H9 (cell line): ENCODE measurements at regions not wholly inside any gene's neighbourhood (a gene's known extent, or its start where the extent isn't known, plus 50 kb on each side); places are given as distances from the start of the nearest gene placed in this dataset.

Source experiments
- DNase-seq: peaks from one replicate; pipeline ENCODE4 v3.0.0-alpha.2; 2017
- H2AFZ ChIP-seq: one replicate; pipeline ENCODE4 v1.6.1; 2013; ENCODE audit warnings: mild to moderate bottlenecking, low read length, control low read depth, moderate library complexity
- H2AK5ac ChIP-seq: 2 replicates; pipeline ENCODE4 v1.6.1; 2013; ENCODE audit warnings: low read length, control low read depth, mixed read lengths; ENCODE audit not compliant: insufficient read length
- H2BK120ac ChIP-seq: one replicate; pipeline ENCODE4 v1.6.1; 2013; ENCODE audit warnings: low read depth, mild to moderate bottlenecking, low read length, control low read depth, inconsistent platforms; ENCODE audit not compliant: poor library complexity, severe bottlenecking
- H2BK12ac ChIP-seq: 2 replicates; pipeline ENCODE4 v1.6.1; 2013; ENCODE audit warnings: low read length, control low read depth, mixed read lengths, low read depth; ENCODE audit not compliant: insufficient read length
- H2BK15ac ChIP-seq: 2 replicates; pipeline ENCODE4 v1.6.1; 2013; ENCODE audit warnings: low read depth, low read length, control low read depth
- H2BK20ac ChIP-seq: one replicate; pipeline ENCODE4 v1.6.1; 2013; ENCODE audit warnings: low read depth, mild to moderate bottlenecking, low read length, control low read depth, inconsistent platforms; ENCODE audit not compliant: poor library complexity, severe bottlenecking
- H2BK5ac ChIP-seq: 2 replicates; pipeline ENCODE4 v1.6.1; 2013; ENCODE audit warnings: low read length, control low read depth, mixed read lengths; ENCODE audit not compliant: insufficient read length
- H3K14ac ChIP-seq: 2 replicates; pipeline ENCODE4 v1.6.1; 2013; ENCODE audit warnings: low read length, control low read depth; ENCODE audit not compliant: insufficient read depth
- H3K18ac ChIP-seq: 2 replicates; pipeline ENCODE4 v1.6.1; 2013; ENCODE audit warnings: low read depth, mild to moderate bottlenecking, mixed read lengths, low read length, control low read depth; ENCODE audit not compliant: insufficient read length
- H3K23ac ChIP-seq: 2 replicates; pipeline ENCODE4 v1.6.1; 2013; ENCODE audit warnings: low read length, control low read depth, mixed read lengths, low read depth; ENCODE audit not compliant: insufficient read length
- H3K23me2 ChIP-seq: 2 replicates; pipeline ENCODE4 v1.6.1; 2013; ENCODE audit warnings: low read depth, mild to moderate bottlenecking, mixed read lengths, low read length, control low read depth; ENCODE audit not compliant: insufficient read length, poor library complexity, severe bottlenecking
- H3K27ac ChIP-seq: 2 replicates; pipeline ENCODE4 v1.5.1; 2013; ENCODE audit warnings: low read length, control low read depth, mixed read lengths, low read depth; ENCODE audit not compliant: insufficient read length
- H3K27me3 ChIP-seq: 2 replicates; pipeline ENCODE4 v1.6.1; 2013; ENCODE audit warnings: low read length, control low read depth, inconsistent platforms; ENCODE audit not compliant: insufficient read depth
- H3K4ac ChIP-seq: 2 replicates; pipeline ENCODE4 v1.6.1; 2013; ENCODE audit warnings: low read depth, mild to moderate bottlenecking, control low read depth, inconsistent platforms, low read length, moderate library complexity
- H3K4me1 ChIP-seq: 2 replicates; pipeline ENCODE4 v1.6.1; 2013; ENCODE audit warnings: low read length, control low read depth, inconsistent platforms; ENCODE audit not compliant: insufficient read depth
- H3K4me2 ChIP-seq: 2 replicates; pipeline ENCODE4 v1.6.1; 2013; ENCODE audit warnings: low read length, control low read depth, mixed read lengths; ENCODE audit not compliant: insufficient read length, insufficient read depth
- H3K56ac ChIP-seq: 2 replicates; pipeline ENCODE4 v1.6.1; 2013; ENCODE audit warnings: low read depth, mild to moderate bottlenecking, mixed read lengths, low read length, control low read depth; ENCODE audit not compliant: insufficient read length
- H3K79me1 ChIP-seq: 2 replicates; pipeline ENCODE4 v1.6.1; 2013; ENCODE audit warnings: low read depth, mild to moderate bottlenecking, moderate library complexity, low read length, control low read depth, inconsistent platforms; ENCODE audit not compliant: insufficient read depth, poor library complexity, severe bottlenecking
- H3K79me2 ChIP-seq: 2 replicates; pipeline ENCODE4 v1.6.1; 2013; ENCODE audit warnings: low read length, control low read depth, inconsistent platforms; ENCODE audit not compliant: insufficient read depth
- H3K9ac ChIP-seq: 2 replicates; pipeline ENCODE4 v1.6.1; 2013; ENCODE audit warnings: low read length, control low read depth, mixed read lengths; ENCODE audit not compliant: insufficient read length; ENCODE audit errors: extremely low read depth
- H3K9me3 ChIP-seq: one replicate; pipeline ENCODE4 v1.6.1; 2013; ENCODE audit warnings: low read depth, low read length, inconsistent platforms; ENCODE audit not compliant: control insufficient read depth
- H3T11ph ChIP-seq: one replicate; pipeline ENCODE4 v1.6.1; 2013; ENCODE audit warnings: mild to moderate bottlenecking, low read length, control low read depth, inconsistent platforms
- H4K20me1 ChIP-seq: one replicate; pipeline ENCODE4 v1.6.1; 2013; ENCODE audit not compliant: control insufficient read depth, insufficient read length, insufficient read depth
- H4K5ac ChIP-seq: 2 replicates; pipeline ENCODE4 v1.6.1; 2013; ENCODE audit warnings: low read depth, mild to moderate bottlenecking, mixed read lengths, low read length, control low read depth; ENCODE audit not compliant: insufficient read length
- H4K8ac ChIP-seq: replicated peaks from 2 replicates; pipeline ENCODE4 v1.6.1; 2013; ENCODE audit warnings: low read length, control low read depth, mixed read lengths, low read depth; ENCODE audit not compliant: insufficient read length
- H4K91ac ChIP-seq: 2 replicates; pipeline ENCODE4 v1.6.1; 2013; ENCODE audit warnings: low read depth, mild to moderate bottlenecking, moderate library complexity, mixed read lengths, low read length, control low read depth; ENCODE audit not compliant: insufficient read length
- H3K27ac Mint-ChIP-seq, 3 experiments: 2 replicates in 2 of 3; 3 replicates in 1 of 3; pipeline ENCODE4 v1.8.0; 2020 to 2021; ENCODE audit warnings: mixed read lengths in 3 of 3, mild to moderate bottlenecking in 1 of 3, moderate library complexity in 1 of 3
- H3K27me3 Mint-ChIP-seq: 2 replicates; pipeline ENCODE4 v1.8.0; 2021; ENCODE audit warnings: low read depth, mild to moderate bottlenecking, moderate library complexity, mixed read lengths
- H3K36me3 Mint-ChIP-seq, 3 experiments: 2 replicates in 2 of 3; 3 replicates in 1 of 3; pipeline ENCODE4 v1.8.0; 2020 to 2021; ENCODE audit warnings: low read depth in 3 of 3, mixed read lengths in 3 of 3; ENCODE audit not compliant: insufficient read depth in 1 of 3
- H3K4me1 Mint-ChIP-seq, 2 experiments: 2 replicates each; pipeline ENCODE4 v1.8.0; 2020; ENCODE audit warnings: mixed read lengths in 2 of 2
- H3K4me3 Mint-ChIP-seq, 2 experiments: 2 replicates in 1 of 2; 3 replicates in 1 of 2; pipeline ENCODE4 v1.8.0; 2020 to 2021; ENCODE audit warnings: mild to moderate bottlenecking in 2 of 2, mixed read lengths in 2 of 2, moderate library complexity in 1 of 2
- H3K9me3 Mint-ChIP-seq, 2 experiments: 2 replicates in 1 of 2; 3 replicates in 1 of 2; pipeline ENCODE4 v1.8.0; 2020; ENCODE audit warnings: mild to moderate bottlenecking in 2 of 2, mixed read lengths in 2 of 2, moderate library complexity in 1 of 2
- CTCF ChIP-seq: fragments of 200-600 bp; sonication (generic); conservative IDR thresholded peaks from 3 replicates; pipeline ENCODE4 v1.8.0; 2021; ENCODE audit warnings: antibody characterized with exemption, mild to moderate bottlenecking
- WGBS: extraction: QIAGEN DNeasy Blood & Tissue Kit; methylation state at CpG from one replicate; pipeline ENCODE4 v1.1.7; 2013; ENCODE audit warnings: missing lambda C conversion rate, low lambda C conversion rate, mixed read lengths; ENCODE audit not compliant: insufficient read length; ENCODE audit errors: extremely low coverage; 5-methylcytosine and 5-hydroxymethylcytosine counted together

GRCh38 chr12:4086481-4086880 lies 187.1 kb upstream of the CCND2 start:
- Histone ChIP-seq H2BK5ac (no peak overlapping the region), H2BK12ac (no peak overlapping the region), H3K23me2 (no peaks in the 10 kb centered on the region), H2BK120ac (no peak overlapping the region), H4K5ac (no peak overlapping the region), H2BK15ac (no peak overlapping the region), H3K56ac (no peak overlapping the region), H3K27me3 (no peaks in the 10 kb centered on the region), H3K79me1 (no peaks in the 10 kb centered on the region), H3K14ac (no peak overlapping the region), H3K4me1 (no peaks in the 10 kb centered on the region), H3K4ac (no peak overlapping the region), H3K18ac (no peak overlapping the region), H3K23ac (no peak overlapping the region), H4K8ac (no peak overlapping the region), H3K9ac (no peak overlapping the region), H3T11ph (no peak overlapping the region), H3K4me2 (no peak overlapping the region), H4K20me1 (no peaks in the 10 kb centered on the region), H2BK20ac (no peak overlapping the region), H2AK5ac (no peak overlapping the region), H4K91ac (no peak overlapping the region), H2AFZ (no peak overlapping the region), H3K27ac (no peak overlapping the region), H3K9me3 (no peaks in the 10 kb centered on the region), H3K79me2 (no peaks in the 10 kb centered on the region)
- WGBS = no CpG with 5 or more reads among the region's 1 CpG
- Mint-ChIP-seq H3K27ac (no peak overlapping the region), H3K36me3 (no peaks in the 10 kb centered on the region), H3K27me3 (peaks cover 2% of the 10 kb centered on the region), H3K9me3 (no peaks in the 10 kb centered on the region), H3K4me3 (no peak overlapping the region), H3K4me1 (peaks cover 3 to 5% of the 10 kb centered on the region in 2 experiments; a peak in 3 of 4 replicates)
- TF ChIP-seq CTCF = no peak
- DNase-seq = no peak
